ENCODE measurements at regions not wholly inside any gene's neighbourhood (a gene's known extent, or its start where the extent isn't known, plus 50 kb on each side); places are given as distances from the start of the nearest gene placed in this dataset.

DNA sequence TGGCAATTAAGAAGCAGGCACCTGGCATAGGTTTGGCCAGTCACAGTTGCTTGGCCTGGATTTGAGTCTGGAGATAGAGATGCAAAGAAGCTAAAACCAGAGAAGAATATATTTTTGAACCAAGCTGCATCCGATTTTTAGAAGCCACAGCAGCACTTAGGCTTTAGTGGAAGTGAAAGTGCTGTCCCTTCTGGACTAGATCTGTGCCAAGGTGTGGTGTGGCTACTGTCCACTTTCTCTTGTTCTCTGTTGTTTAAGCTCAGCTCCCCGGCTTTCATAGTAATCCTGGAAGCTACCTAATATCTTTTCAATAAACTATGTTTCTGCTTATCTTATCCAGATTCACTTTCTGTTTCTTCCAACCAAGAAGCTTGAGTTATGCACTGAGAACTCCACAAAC, 183.4 kb upstream of the THRB start:
- intact Hi-C loops (cut with DNase I), result loop anchor here (5.0 kb wide), 1 partner anchor 676 kb away; no protein-coding TSS in a partner anchor
- Histone ChIP-seq H3K27me3 (no peaks in the 10 kb centered on the region), H3K9me3 (no peaks in the 10 kb centered on the region), H3K4me3 (no peak overlapping the region), H3K27ac (no peak overlapping the region), H3K36me3 (replicated peaks in 1 of 2; ENCODE audit: insufficient read depth in 1 of 2, low read depth in 2 of 2) (no peaks in the 10 kb centered on the region), H3K4me1 (no peaks in the 10 kb centered on the region)
- TF ChIP-seq, protein P1, sequence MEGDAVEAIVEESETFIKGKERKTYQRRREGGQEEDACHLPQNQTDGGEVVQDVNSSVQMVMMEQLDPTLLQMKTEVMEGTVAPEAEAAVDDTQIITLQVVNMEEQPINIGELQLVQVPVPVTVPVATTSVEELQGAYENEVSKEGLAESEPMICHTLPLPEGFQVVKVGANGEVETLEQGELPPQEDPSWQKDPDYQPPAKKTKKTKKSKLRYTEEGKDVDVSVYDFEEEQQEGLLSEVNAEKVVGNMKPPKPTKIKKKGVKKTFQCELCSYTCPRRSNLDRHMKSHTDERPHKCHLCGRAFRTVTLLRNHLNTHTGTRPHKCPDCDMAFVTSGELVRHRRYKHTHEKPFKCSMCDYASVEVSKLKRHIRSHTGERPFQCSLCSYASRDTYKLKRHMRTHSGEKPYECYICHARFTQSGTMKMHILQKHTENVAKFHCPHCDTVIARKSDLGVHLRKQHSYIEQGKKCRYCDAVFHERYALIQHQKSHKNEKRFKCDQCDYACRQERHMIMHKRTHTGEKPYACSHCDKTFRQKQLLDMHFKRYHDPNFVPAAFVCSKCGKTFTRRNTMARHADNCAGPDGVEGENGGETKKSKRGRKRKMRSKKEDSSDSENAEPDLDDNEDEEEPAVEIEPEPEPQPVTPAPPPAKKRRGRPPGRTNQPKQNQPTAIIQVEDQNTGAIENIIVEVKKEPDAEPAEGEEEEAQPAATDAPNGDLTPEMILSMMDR (IDR thresholded peaks at IDR 0.05), result no peak
- TF ChIP-seq POLR2A (IDR thresholded peaks at IDR 0.05), result no peak
- DNase-seq, result no peak
- 58 to 61% methylated on average over 2 of the region's 2 CpGs for WGBS, 2 donors
- no peak for ATAC-seq

DNA sequence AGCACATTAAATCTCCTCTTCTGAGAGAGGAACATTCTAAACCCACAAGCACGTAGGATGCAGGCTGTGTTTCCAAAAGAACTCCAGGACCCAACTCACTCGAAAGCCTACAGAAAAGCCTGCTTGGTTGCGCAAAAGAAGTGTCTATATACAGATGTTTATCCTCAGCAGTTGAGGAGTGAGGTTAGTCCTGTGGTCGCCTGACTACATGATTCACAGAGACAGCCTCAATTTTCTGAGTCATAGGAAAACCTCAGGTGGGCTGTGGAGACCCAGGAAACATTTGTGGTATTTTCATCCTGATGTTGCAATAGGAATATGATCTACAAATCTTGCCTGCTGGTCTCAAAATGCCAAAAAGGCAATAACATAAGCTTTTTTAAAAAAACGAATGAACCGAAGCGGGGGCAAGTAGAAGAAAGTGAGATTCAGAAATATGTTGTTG, 183.8 kb upstream of the THRB start:
- H3K27ac ChIP-seq, result no peak overlapping the region
- no peak overlapping the region for H3K4me3 ChIP-seq
- 52 to 79% methylated on average over 7 of the region's 7 CpGs for WGBS, 2 donors
- peak in 1 of 4 donors; percentile 44 for DNase-seq
- H3K27me3 ChIP-seq, result no peaks in the 10 kb centered on the region
- intact Hi-C loops (cut with DNase I), result loop anchor here (5.0 kb wide), 1 partner anchor 676 kb away; no protein-coding TSS in a partner anchor
- H3K36me3 ChIP-seq (replicated peaks in 1 of 2; ENCODE audit: insufficient read depth in 1 of 2, low read depth in 2 of 2), result no peaks in the 10 kb centered on the region
- H3K9me3 ChIP-seq, result no peaks in the 10 kb centered on the region
- peaks cover under 1% of the 10 kb centered on the region for H3K4me1 ChIP-seq
- peak; percentile 24 for ATAC-seq
- TF ChIP-seq, protein P1 (IDR thresholded peaks at IDR 0.05), result no peak
- no peak for TF ChIP-seq POLR2A (IDR thresholded peaks at IDR 0.05)

DNA sequence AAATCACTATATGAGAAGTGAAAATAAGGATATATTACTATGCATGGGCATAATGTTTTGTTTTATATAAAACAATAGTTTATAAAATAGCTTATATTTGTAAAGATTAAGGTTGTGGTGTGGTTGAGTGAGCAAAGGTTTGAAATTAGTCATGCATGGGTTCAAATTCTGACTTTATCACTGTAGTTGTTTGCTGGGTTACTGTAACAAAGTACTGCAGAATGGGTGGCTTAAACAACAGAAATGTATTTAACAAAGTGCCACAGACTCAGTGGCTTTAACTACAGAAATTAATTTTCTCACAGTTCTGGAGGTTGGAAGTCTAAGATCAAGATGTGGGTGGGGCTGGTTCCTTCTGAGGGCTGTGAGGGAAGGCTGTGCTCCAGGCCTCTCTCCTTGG, 184.8 kb upstream of the THRB start:
- peaks cover 8% of the 10 kb centered on the region for H3K4me1 ChIP-seq
- no peak overlapping the region for H3K27ac ChIP-seq
- no peak overlapping the region for H3K4me3 ChIP-seq
- intact Hi-C loops (cut with DNase I), result loop anchor here (5.0 kb wide), 1 partner anchor 677 kb away; no protein-coding TSS in a partner anchor
- ATAC-seq, result no peak
- no peaks in the 10 kb centered on the region for H3K9me3 ChIP-seq
- no peak for DNase-seq
- no peak for TF ChIP-seq POLR2A (IDR thresholded peaks at IDR 0.05)
- TF ChIP-seq, protein P1 (IDR thresholded peaks at IDR 0.05), result no peak
- H3K36me3 ChIP-seq (replicated peaks in 1 of 2; ENCODE audit: insufficient read depth in 1 of 2, low read depth in 2 of 2), result no peaks in the 10 kb centered on the region
- H3K27me3 ChIP-seq, result no peaks in the 10 kb centered on the region

DNA sequence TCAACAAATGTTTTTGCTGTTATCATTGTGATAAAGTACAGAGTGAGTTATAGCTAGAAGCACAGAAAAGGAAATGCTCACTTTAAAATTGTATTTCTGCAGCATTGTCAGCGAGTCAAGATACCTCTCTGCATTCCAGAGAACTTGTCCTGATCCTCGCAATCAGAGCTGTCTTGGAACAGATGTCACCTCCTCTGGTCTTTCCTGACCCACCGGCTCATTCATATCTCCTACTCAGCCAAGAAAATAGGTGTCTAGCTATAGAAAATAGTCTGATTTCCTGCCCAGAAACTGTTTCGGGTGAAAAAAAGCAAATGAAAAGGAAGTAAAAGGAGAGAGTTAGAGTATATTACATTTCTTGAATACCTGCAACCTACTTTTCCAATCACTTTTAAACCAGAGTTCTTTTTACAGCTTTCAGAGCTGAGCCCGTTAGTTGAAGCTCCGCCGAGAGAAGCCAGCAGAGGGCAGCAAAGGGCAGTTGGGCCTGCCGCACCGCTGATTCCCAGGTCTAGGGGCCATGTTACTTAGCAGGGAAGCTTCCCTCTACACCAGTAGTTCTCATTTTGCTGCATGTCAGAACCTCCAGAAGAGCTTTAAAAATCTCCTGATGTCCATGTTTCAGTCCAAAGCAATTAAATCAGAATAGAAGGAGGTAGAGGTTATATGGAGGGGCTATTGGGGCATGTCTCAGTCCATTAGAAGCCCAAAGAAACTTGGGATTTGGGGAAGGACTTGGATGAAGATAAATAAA, 185.7 kb upstream of the THRB start:
- Histone ChIP-seq H3K9me3 (no peaks in the 10 kb centered on the region), H3K4me3 (no peak overlapping the region), H3K27ac (no peak overlapping the region), H3K36me3 (replicated peaks in 1 of 2; ENCODE audit: insufficient read depth in 1 of 2, low read depth in 2 of 2) (no peaks in the 10 kb centered on the region), H3K4me1 (peaks cover 12% of the 10 kb centered on the region), H3K27me3 (no peaks in the 10 kb centered on the region)
- DNase-seq (peak; percentile 57 to 75 (median 66)), ATAC-seq (peak; percentile 73)
- no peak for TF ChIP-seq POLR2A (IDR thresholded peaks at IDR 0.05)
- TF ChIP-seq, protein P1 (IDR thresholded peaks at IDR 0.05), result peak; percentile 53 to 84 (median 62)
- intact Hi-C loops (cut with DNase I), result no loop called here
- WGBS, 2 donors, result 24% methylated on average over 9 of the region's 9 CpGs

DNA sequence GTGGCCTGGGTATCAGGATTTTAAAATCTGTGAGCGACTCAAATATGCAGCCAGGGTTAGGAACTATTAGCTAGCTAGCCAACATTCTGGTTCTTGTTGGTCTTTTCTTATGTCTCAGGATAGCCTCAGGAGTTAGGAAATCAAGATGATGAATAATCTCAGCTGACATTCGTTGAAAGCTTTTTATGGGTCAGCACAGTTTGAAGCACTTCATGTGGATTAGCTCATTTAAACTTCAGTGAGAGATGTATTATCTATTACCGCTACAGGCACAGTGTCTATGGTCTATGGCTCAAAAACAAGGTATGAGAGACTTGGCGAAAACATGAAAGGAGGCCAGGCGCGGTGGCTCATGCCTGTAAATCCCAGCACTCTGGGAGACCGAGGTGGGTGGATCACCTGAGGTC, 187.5 kb upstream of the THRB start:
- Histone ChIP-seq H3K9me3 (no peaks in the 10 kb centered on the region), H3K27me3 (no peaks in the 10 kb centered on the region), H3K4me1 (peaks cover 12% of the 10 kb centered on the region), H3K36me3 (replicated peaks in 1 of 2; ENCODE audit: insufficient read depth in 1 of 2, low read depth in 2 of 2) (no peaks in the 10 kb centered on the region), H3K4me3 (no peak overlapping the region), H3K27ac (no peak overlapping the region)
- ATAC-seq, result no peak
- TF ChIP-seq, protein P1 (IDR thresholded peaks at IDR 0.05), result no peak
- TF ChIP-seq POLR2A (IDR thresholded peaks at IDR 0.05), result no peak
- intact Hi-C loops (cut with DNase I), result no loop called here
- WGBS, 2 donors, result 85 to 94% methylated on average over 7 of the region's 7 CpGs
- no peak for DNase-seq
